Astrocyte (in vitro differentiated cells and primary cell): ENCODE measurements at regions not wholly inside any gene's neighbourhood (a gene's known extent, or its start where the extent isn't known, plus 50 kb on each side); places are given as distances from the start of the nearest gene placed in this dataset.

ENCODE experiments used
- DNase-seq: peaks from one replicate; pipeline ENCODE4 v3.0.0-alpha.2; 2010; ENCODE audit warnings: low read depth
- FAIRE-seq: peaks from 2 replicates; lab custom pipeline; 2011; peaks lifted over from hg19 to GRCh38; lab: Jason Lieb, UNC
- H2AFZ ChIP-seq: 2 replicates; pipeline ENCODE4 v1.6.0; 2012; ENCODE audit warnings: low read depth, low read length, inconsistent platforms
- H3K27ac ChIP-seq: 2 replicates; pipeline ENCODE4 v1.5.1; 2011; ENCODE audit warnings: low read depth, low read length, inconsistent platforms
- H3K27me3 ChIP-seq: 2 replicates; pipeline ENCODE4 v1.6.0; 2011; ENCODE audit warnings: low read length, inconsistent platforms; ENCODE audit not compliant: insufficient read depth
- H3K36me3 ChIP-seq: 2 replicates; pipeline ENCODE4 v1.5.1; 2011; ENCODE audit warnings: low read length, inconsistent platforms; ENCODE audit not compliant: insufficient read depth
- H3K4me1 ChIP-seq: 2 replicates; pipeline ENCODE4 v1.5.1; 2011; ENCODE audit warnings: low read length, inconsistent platforms; ENCODE audit not compliant: insufficient read depth
- H3K4me2 ChIP-seq: 2 replicates; pipeline ENCODE4 v1.6.0; 2012; ENCODE audit warnings: low read length, inconsistent platforms
- H3K4me3 ChIP-seq: 2 replicates; pipeline ENCODE4 v1.5.1; 2011; ENCODE audit warnings: low read depth, mild to moderate bottlenecking, low read length, inconsistent platforms; ENCODE audit not compliant: insufficient read depth
- H3K79me2 ChIP-seq: 2 replicates; pipeline ENCODE4 v1.6.0; 2012; ENCODE audit warnings: mild to moderate bottlenecking, low read length, inconsistent platforms; ENCODE audit not compliant: insufficient read depth
- H3K9ac ChIP-seq: 2 replicates; pipeline ENCODE4 v1.6.0; 2012; ENCODE audit warnings: mild to moderate bottlenecking, low read length, inconsistent platforms
- H3K9me3 ChIP-seq: 2 replicates; pipeline ENCODE4 v1.5.1; 2012; ENCODE audit warnings: low read depth, mild to moderate bottlenecking, low read length, inconsistent platforms; ENCODE audit not compliant: insufficient read depth
- H4K20me1 ChIP-seq: 2 replicates; pipeline ENCODE4 v1.6.0; 2012; ENCODE audit warnings: low read length, inconsistent platforms; ENCODE audit not compliant: insufficient read depth
- H3K27ac Mint-ChIP-seq: one replicate; pipeline ENCODE4 v1.8.0; 2021; ENCODE audit warnings: mild to moderate bottlenecking, mixed read lengths; ENCODE audit not compliant: unreplicated experiment
- H3K27me3 Mint-ChIP-seq: one replicate; pipeline ENCODE4 v1.8.0; 2021; ENCODE audit warnings: low read depth, mixed read lengths; ENCODE audit not compliant: unreplicated experiment
- H3K36me3 Mint-ChIP-seq: one replicate; pipeline ENCODE4 v1.8.0; 2021; ENCODE audit warnings: low read depth, mixed read lengths; ENCODE audit not compliant: unreplicated experiment
- H3K4me1 Mint-ChIP-seq: one replicate; pipeline ENCODE4 v1.8.0; 2021; ENCODE audit warnings: low read depth, mixed read lengths; ENCODE audit not compliant: unreplicated experiment
- H3K4me3 Mint-ChIP-seq: one replicate; pipeline ENCODE4 v1.8.0; 2021; ENCODE audit warnings: mild to moderate bottlenecking, moderate library complexity, mixed read lengths; ENCODE audit not compliant: unreplicated experiment
- H3K9me3 Mint-ChIP-seq: one replicate; pipeline ENCODE4 v1.8.0; 2021; ENCODE audit warnings: mild to moderate bottlenecking, mixed read lengths; ENCODE audit not compliant: unreplicated experiment
- CTCF ChIP-seq: IDR thresholded peaks from 2 replicates; pipeline ENCODE4 v1.5.1; 2011; ENCODE audit warnings: low read depth, mild to moderate bottlenecking, inconsistent platforms, low read length, moderate library complexity; ENCODE audit not compliant: insufficient read depth
- EZH2 ChIP-seq: IDR thresholded peaks from 2 replicates; pipeline ENCODE4 v1.6.1; 2012; ENCODE audit warnings: mild to moderate bottlenecking, low read length, inconsistent platforms; ENCODE audit not compliant: insufficient read depth

GRCh38 chr7:137129025-137129424 is 214.5 kb downstream of the PTN start:
- H3K9me3 ChIP-seq, result no peaks in the 10 kb centered on the region
- no peaks in the 10 kb centered on the region for H3K36me3 ChIP-seq
- H3K4me2 ChIP-seq, result no peak overlapping the region
- Mint-ChIP-seq H3K27me3 (no peaks in the 10 kb centered on the region), H3K27ac (no peak overlapping the region), H3K36me3 (no peaks in the 10 kb centered on the region), H3K4me1 (no peaks in the 10 kb centered on the region), H3K4me3 (no peak overlapping the region), H3K9me3 (no peaks in the 10 kb centered on the region)
- no peaks in the 10 kb centered on the region for H4K20me1 ChIP-seq
- no peak overlapping the region for H3K27ac ChIP-seq
- peaks cover 5% of the 10 kb centered on the region for H3K4me1 ChIP-seq
- no peak for FAIRE-seq
- no peak overlapping the region for H3K9ac ChIP-seq
- TF ChIP-seq CTCF (no peak), EZH2 (no peak)
- peak overlapping the region; percentile 6 for H2AFZ ChIP-seq
- H3K27me3 ChIP-seq, result no peaks in the 10 kb centered on the region
- no peak overlapping the region for H3K4me3 ChIP-seq
- no peak for DNase-seq
- no peaks in the 10 kb centered on the region for H3K79me2 ChIP-seq

GRCh38 chr7:137127806-137128205 is 215.7 kb downstream of the PTN start:
- Histone ChIP-seq H2AFZ (no peak overlapping the region), H3K9ac (no peak overlapping the region), H3K9me3 (no peaks in the 10 kb centered on the region), H3K4me2 (no peak overlapping the region), H3K4me1 (peaks cover 5% of the 10 kb centered on the region), H3K79me2 (no peaks in the 10 kb centered on the region), H3K27ac (no peak overlapping the region), H3K36me3 (no peaks in the 10 kb centered on the region), H3K27me3 (no peaks in the 10 kb centered on the region), H3K4me3 (no peak overlapping the region), H4K20me1 (no peaks in the 10 kb centered on the region)
- Mint-ChIP-seq H3K4me1 (no peaks in the 10 kb centered on the region), H3K36me3 (no peaks in the 10 kb centered on the region), H3K9me3 (no peaks in the 10 kb centered on the region), H3K4me3 (no peak overlapping the region), H3K27ac (no peak overlapping the region), H3K27me3 (no peaks in the 10 kb centered on the region)
- TF ChIP-seq EZH2, result no peak
- TF ChIP-seq CTCF, result no peak
- FAIRE-seq (no peak), DNase-seq (no peak)

GRCh38 chr7:137127058-137127457 is 216.5 kb downstream of the PTN start:
- Histone ChIP-seq H3K4me2 (no peak overlapping the region), H3K9ac (no peak overlapping the region), H3K27ac (no peak overlapping the region), H3K4me1 (peaks cover 5% of the 10 kb centered on the region), H4K20me1 (no peaks in the 10 kb centered on the region), H3K79me2 (no peaks in the 10 kb centered on the region), H2AFZ (no peak overlapping the region), H3K27me3 (no peaks in the 10 kb centered on the region), H3K9me3 (no peaks in the 10 kb centered on the region), H3K4me3 (no peak overlapping the region), H3K36me3 (no peaks in the 10 kb centered on the region)
- no peak for TF ChIP-seq EZH2
- no peak for TF ChIP-seq CTCF
- Mint-ChIP-seq H3K9me3 (no peaks in the 10 kb centered on the region), H3K4me3 (no peak overlapping the region), H3K36me3 (no peaks in the 10 kb centered on the region), H3K27ac (no peak overlapping the region), H3K27me3 (no peaks in the 10 kb centered on the region), H3K4me1 (no peaks in the 10 kb centered on the region)
- DNase-seq (no peak), FAIRE-seq (peak; percentile 32)
